IMR-90 (cell line): ENCODE measurements at regions not wholly inside any gene's neighbourhood (a gene's known extent, or its start where the extent isn't known, plus 50 kb on each side); places are given as distances from the start of the nearest gene placed in this dataset.

Experiments used
- ATAC-seq: fragments of 200-7000 bp; cut with Tn5 transposase; 2 replicates; pipeline ENCODE4 v1.9.1; 2020; ENCODE audit warnings: low read depth, mild to moderate bottlenecking, moderate library complexity
- BruUV-seq: library from RNA; stranded (reverse); fragments of 400-500 nt; replicated peaks from 2 replicates; lab custom pipeline; 2021; lab: Mats Ljungman, UMichigan
- CTCF ChIA-PET: fragments of 300-600 bp; formaldehyde crosslinking; extraction: SDS; loops from one replicate; lab custom pipeline; 2021; ENCODE audit warnings: antibody characterized with exemption; lab: Yijun Ruan, JAX
- POLR2A ChIA-PET: fragments of 300-600 bp; sonication (Branson Sonifier 250); formaldehyde crosslinking; loops from one replicate; lab custom pipeline; 2022; ENCODE audit warnings: antibody characterized with exemption; ENCODE audit not compliant: unreplicated experiment; lab: Charles Lee
- DNase-seq: peaks from one replicate; pipeline ENCODE4 v3.0.0; 2013
- H2AFZ ChIP-seq: replicated peaks from 2 replicates; pipeline ENCODE3; 2013; ENCODE audit warnings: low read length, mild to moderate bottlenecking; ENCODE audit not compliant: poor library complexity
- H2AK5ac ChIP-seq: 2 replicates; pipeline ENCODE4 v1.6.1; 2013; ENCODE audit warnings: low read depth, low read length, inconsistent platforms
- H2AK9ac ChIP-seq: replicated peaks from 2 replicates; pipeline ENCODE3; 2013; ENCODE audit warnings: mild to moderate bottlenecking, low read depth, low read length, moderate library complexity; ENCODE audit not compliant: poor library complexity
- H2BK120ac ChIP-seq: 2 replicates; pipeline ENCODE4 v1.6.1; 2013; ENCODE audit warnings: low read depth, low read length, inconsistent platforms
- H2BK15ac ChIP-seq: 3 replicates; pipeline ENCODE4 v1.6.1; 2013; ENCODE audit warnings: low read depth, low read length, inconsistent platforms
- H2BK20ac ChIP-seq: 2 replicates; pipeline ENCODE4 v1.6.1; 2013; ENCODE audit warnings: low read depth, mild to moderate bottlenecking, inconsistent platforms, low read length, moderate library complexity
- H2BK5ac ChIP-seq: 2 replicates; pipeline ENCODE4 v1.6.1; 2013; ENCODE audit warnings: mild to moderate bottlenecking, low read depth, low read length, inconsistent platforms; ENCODE audit not compliant: poor library complexity, severe bottlenecking
- H3K14ac ChIP-seq: replicated peaks from 2 replicates; pipeline ENCODE4 v1.6.1; 2013; ENCODE audit warnings: low read depth, low read length, inconsistent platforms
- H3K18ac ChIP-seq: 2 replicates; pipeline ENCODE4 v1.6.1; 2013; ENCODE audit warnings: low read depth, low read length, control low read depth
- H3K23ac ChIP-seq: 2 replicates; pipeline ENCODE4 v1.6.1; 2013; ENCODE audit warnings: low read depth, low read length, inconsistent platforms
- H3K27ac ChIP-seq: 2 replicates; pipeline ENCODE4 v1.5.1; 2013; ENCODE audit warnings: mild to moderate bottlenecking, control low read depth, low read length; ENCODE audit not compliant: insufficient read depth
- H3K27me3 ChIP-seq: 2 replicates; pipeline ENCODE4 v1.6.1; 2013; ENCODE audit warnings: low read length; ENCODE audit not compliant: control insufficient read depth, insufficient read depth
- H3K36me3 ChIP-seq: 2 replicates; pipeline ENCODE4 v1.6.1; 2013; ENCODE audit warnings: low read length, mixed read lengths; ENCODE audit not compliant: control insufficient read depth, insufficient read depth
- H3K4ac ChIP-seq: 2 replicates; pipeline ENCODE4 v1.6.1; 2013; ENCODE audit warnings: low read depth, low read length, inconsistent platforms
- H3K4me1 ChIP-seq: 2 replicates; pipeline ENCODE4 v1.6.1; 2013; ENCODE audit warnings: low read length, mixed read lengths; ENCODE audit not compliant: control insufficient read depth, insufficient read depth
- H3K4me2 ChIP-seq: 2 replicates; pipeline ENCODE4 v1.6.1; 2013; ENCODE audit warnings: low read depth, mild to moderate bottlenecking, control low read depth, low read length, moderate library complexity
- H3K4me3 ChIP-seq: 2 replicates; pipeline ENCODE4 v1.5.1; 2013; ENCODE audit warnings: low read depth, mild to moderate bottlenecking, control low read depth, low read length, moderate library complexity; ENCODE audit not compliant: insufficient read depth
- H3K56ac ChIP-seq: 2 replicates; pipeline ENCODE4 v1.6.1; 2013; ENCODE audit warnings: low read length, inconsistent platforms; ENCODE audit not compliant: insufficient read depth; ENCODE audit errors: extremely low read depth
- H3K79me1 ChIP-seq, 2 experiments: 2 replicates each; pipeline ENCODE4 v1.6.1; 2013; ENCODE audit warnings: low read length in 2 of 2, inconsistent platforms in 1 of 2, low read depth in 1 of 2
- H3K9ac ChIP-seq: 2 replicates; pipeline ENCODE4 v1.6.1; 2013; ENCODE audit warnings: low read depth, low read length, control low read depth
- H3K9me1 ChIP-seq: 2 replicates; pipeline ENCODE4 v1.6.1; 2013; ENCODE audit warnings: low read length, inconsistent platforms; ENCODE audit not compliant: insufficient read depth
- H3K9me3 ChIP-seq: 2 replicates; pipeline ENCODE4 v1.6.1; 2013; ENCODE audit warnings: low read length; ENCODE audit not compliant: control insufficient read depth, insufficient read depth
- H4K20me1 ChIP-seq: 2 replicates; pipeline ENCODE4 v1.6.1; 2013; ENCODE audit warnings: low read length, inconsistent platforms; ENCODE audit not compliant: insufficient read depth
- H4K5ac ChIP-seq: 2 replicates; pipeline ENCODE4 v1.6.1; 2013; ENCODE audit warnings: mild to moderate bottlenecking, low read depth, low read length, control low read depth
- H4K8ac ChIP-seq, 2 experiments: 2 replicates each; pipeline ENCODE4 v1.6.1; 2013; ENCODE audit warnings: low read depth in 2 of 2, low read length in 2 of 2, control low read depth in 1 of 2, inconsistent platforms in 1 of 2
- H4K91ac ChIP-seq: 2 replicates; pipeline ENCODE4 v1.6.1; 2013; ENCODE audit warnings: low read depth, low read length, inconsistent platforms; ENCODE audit not compliant: insufficient read depth
- MAFK ChIP-seq: IDR thresholded peaks from 2 replicates; pipeline ENCODE4 v1.6.1; 2012; ENCODE audit warnings: low read depth, low read length, improper control_type of control experiment
- MAZ ChIP-seq: IDR thresholded peaks from 2 replicates; pipeline ENCODE4 v1.6.1; 2012; ENCODE audit warnings: low read depth, mild to moderate bottlenecking, low read length, improper control_type of control experiment, moderate library complexity, borderline replicate concordance
- MXI1 ChIP-seq: IDR thresholded peaks from 2 replicates; pipeline ENCODE4 v1.6.1; 2012; ENCODE audit warnings: low read depth, mild to moderate bottlenecking, low read length, moderate library complexity, borderline replicate concordance
- POLR2A ChIP-seq: IDR thresholded peaks from 2 replicates; pipeline ENCODE4 v1.6.1; 2012; ENCODE audit warnings: mild to moderate bottlenecking, low read depth, low read length
- RAD21 ChIP-seq: IDR thresholded peaks from 2 replicates; pipeline ENCODE4 v1.6.1; 2012; ENCODE audit warnings: low read length, improper control_type of control experiment
- RCOR1 ChIP-seq: IDR thresholded peaks from 2 replicates; pipeline ENCODE4 v1.6.1; 2012; ENCODE audit warnings: mild to moderate bottlenecking, low read length, improper control_type of control experiment; ENCODE audit not compliant: insufficient replicate concordance
- WGBS, 2 experiments: methylation state at CpG; one replicate each; pipeline versions ENCODE4 v1.1.5 to v1.1.7; 2013; ENCODE audit warnings: missing lambda C conversion rate in 2 of 2; ENCODE audit not compliant: insufficient read length in 1 of 2; ENCODE audit errors: extremely low coverage in 2 of 2; 5-methylcytosine and 5-hydroxymethylcytosine counted together
- dilution Hi-C: fragments of 300-500 bp; cut with HindIII; formaldehyde crosslinking; loops from one replicate; pipeline ENCODE4 v1.14.3; 2018; ENCODE audit warnings: low sequenced_read_pairs; ENCODE audit not compliant: unreplicated experiment
- in situ Hi-C: fragments of 300-500 bp; cut with MboI; formaldehyde crosslinking; loops from 3 replicates; pipeline ENCODE4 v1.14.3; 2019; ENCODE audit warnings: low sequenced_read_pairs, inconsistent platforms, mixed read lengths
- intact Hi-C: fragments of 100-400 bp; cut with micrococcal nuclease; formaldehyde crosslinking; loops from 2 replicates; pipeline ENCODE4 v1.10.0; 2022
- TF ChIP-seq, protein P1 (sequence below): fragments of 150-350 bp; IDR thresholded peaks from 2 replicates; pipeline ENCODE4 v1.6.1; 2017; ENCODE audit warnings: mild to moderate bottlenecking, antibody characterized with exemption, low read length, low read depth
- TF ChIP-seq, protein P2 (sequence below): fragments of 150-350 bp; IDR thresholded peaks from 2 replicates; pipeline ENCODE4 v1.6.1; 2016; ENCODE audit warnings: low read depth, mild to moderate bottlenecking, low read length, moderate library complexity, borderline replicate concordance

DNA sequence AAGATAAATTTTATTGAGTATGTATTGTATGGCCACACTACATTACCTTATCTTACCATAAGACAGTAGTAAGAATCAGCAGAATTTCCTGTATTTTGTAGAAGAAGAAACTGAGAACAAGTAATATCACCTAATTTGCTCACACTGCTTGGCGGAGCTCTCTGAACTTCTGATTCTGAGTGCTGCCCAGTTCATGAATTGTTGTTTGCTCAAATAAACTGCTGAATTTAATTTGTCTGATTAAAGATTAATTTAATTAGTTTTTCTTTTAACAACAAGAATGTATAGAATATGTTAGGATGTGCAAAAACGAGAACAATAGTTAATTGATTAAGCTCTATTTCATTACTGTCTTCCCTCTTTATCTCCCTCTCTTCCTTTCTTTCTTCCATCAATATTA lies 100.1 kb upstream of the ERBB4 start:
- Histone ChIP-seq H3K4me2 (no peak overlapping the region), H3K36me3 (no peaks in the 10 kb centered on the region), H3K9me3 (no peaks in the 10 kb centered on the region), H3K23ac (no peak overlapping the region), H4K5ac (no peak overlapping the region), H2AK5ac (no peak overlapping the region), H4K8ac (no peak overlapping the region), H3K27ac (no peak overlapping the region), H3K4me3 (no peak overlapping the region), H3K4ac (no peak overlapping the region), H2BK120ac (no peak overlapping the region), H3K9ac (no peak overlapping the region), H2BK20ac (no peak overlapping the region), H3K56ac (no peak overlapping the region), H4K91ac (no peak overlapping the region), H3K18ac (no peak overlapping the region), H2BK15ac (no peak overlapping the region), H3K4me1 (no peaks in the 10 kb centered on the region), H3K14ac (no peak overlapping the region), H2AFZ (no peak overlapping the region), H3K27me3 (no peaks in the 10 kb centered on the region), H3K9me1 (no peaks in the 10 kb centered on the region), H3K79me1 (no peaks in the 10 kb centered on the region), H2AK9ac (no peak overlapping the region), H4K20me1 (no peaks in the 10 kb centered on the region), H2BK5ac (no peak overlapping the region)
- no TSS peak for BruUV-seq
- CTCF ChIA-PET = no interaction called here
- ATAC-seq (no peak), DNase-seq (no peak)
- intact Hi-C loops = no loop called here
- in situ Hi-C loops = no loop called here
- TF ChIP-seq POLR2A = no peak
- no peak for TF ChIP-seq MXI1
- no peak for TF ChIP-seq MAFK
- TF ChIP-seq RAD21 = no peak
- no peak for TF ChIP-seq MAZ
- TF ChIP-seq, protein P1, sequence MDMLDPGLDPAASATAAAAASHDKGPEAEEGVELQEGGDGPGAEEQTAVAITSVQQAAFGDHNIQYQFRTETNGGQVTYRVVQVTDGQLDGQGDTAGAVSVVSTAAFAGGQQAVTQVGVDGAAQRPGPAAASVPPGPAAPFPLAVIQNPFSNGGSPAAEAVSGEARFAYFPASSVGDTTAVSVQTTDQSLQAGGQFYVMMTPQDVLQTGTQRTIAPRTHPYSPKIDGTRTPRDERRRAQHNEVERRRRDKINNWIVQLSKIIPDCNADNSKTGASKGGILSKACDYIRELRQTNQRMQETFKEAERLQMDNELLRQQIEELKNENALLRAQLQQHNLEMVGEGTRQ = no peak
- TF ChIP-seq, protein P2, sequence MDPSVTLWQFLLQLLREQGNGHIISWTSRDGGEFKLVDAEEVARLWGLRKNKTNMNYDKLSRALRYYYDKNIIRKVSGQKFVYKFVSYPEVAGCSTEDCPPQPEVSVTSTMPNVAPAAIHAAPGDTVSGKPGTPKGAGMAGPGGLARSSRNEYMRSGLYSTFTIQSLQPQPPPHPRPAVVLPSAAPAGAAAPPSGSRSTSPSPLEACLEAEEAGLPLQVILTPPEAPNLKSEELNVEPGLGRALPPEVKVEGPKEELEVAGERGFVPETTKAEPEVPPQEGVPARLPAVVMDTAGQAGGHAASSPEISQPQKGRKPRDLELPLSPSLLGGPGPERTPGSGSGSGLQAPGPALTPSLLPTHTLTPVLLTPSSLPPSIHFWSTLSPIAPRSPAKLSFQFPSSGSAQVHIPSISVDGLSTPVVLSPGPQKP = no peak
- no peak for TF ChIP-seq RCOR1
- no CpG with 5 or more reads among the region's 2 CpGs for WGBS, 2 experiments
- dilution Hi-C loops = no loop called here
- POLR2A ChIA-PET = no interaction called here
